HG03460 (cell line): ENCODE measurements at regions not wholly inside any gene's neighbourhood (a gene's known extent, or its start where the extent isn't known, plus 50 kb on each side); places are given as distances from the start of the nearest gene placed in this dataset.
"Not testable (repeated sequence)": the region's sequence is repeated elsewhere in the genome, so short reads cannot be mapped to it uniquely, and the experiment has no call there.

Source experiments
- ATAC-seq: cut with Tn5 transposase; IDR thresholded peaks from one replicate; pipeline ENCODE4 v1.9.1; 2021; ENCODE audit not compliant: unreplicated experiment

DNA sequence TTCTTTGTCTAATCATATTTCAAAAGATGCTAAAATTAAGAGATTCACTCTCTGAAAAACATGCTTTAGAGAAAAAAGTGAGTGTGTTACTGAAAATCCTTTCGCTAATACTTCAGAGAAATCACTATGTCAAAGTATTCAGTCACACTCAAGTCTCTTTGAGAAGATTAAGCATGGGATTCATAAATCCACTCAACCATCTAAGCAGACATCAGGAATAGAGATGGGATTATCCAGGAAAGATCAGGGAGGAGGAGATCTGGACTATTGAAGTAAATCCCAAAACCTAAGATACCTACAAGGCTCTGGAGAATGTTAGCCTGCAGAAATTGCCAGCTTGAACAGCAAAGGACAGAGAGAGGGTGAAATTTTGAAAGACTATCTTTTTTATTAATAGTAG lies 317.2 kb upstream of the ACO1 start:
- ATAC-seq: no peak

DNA sequence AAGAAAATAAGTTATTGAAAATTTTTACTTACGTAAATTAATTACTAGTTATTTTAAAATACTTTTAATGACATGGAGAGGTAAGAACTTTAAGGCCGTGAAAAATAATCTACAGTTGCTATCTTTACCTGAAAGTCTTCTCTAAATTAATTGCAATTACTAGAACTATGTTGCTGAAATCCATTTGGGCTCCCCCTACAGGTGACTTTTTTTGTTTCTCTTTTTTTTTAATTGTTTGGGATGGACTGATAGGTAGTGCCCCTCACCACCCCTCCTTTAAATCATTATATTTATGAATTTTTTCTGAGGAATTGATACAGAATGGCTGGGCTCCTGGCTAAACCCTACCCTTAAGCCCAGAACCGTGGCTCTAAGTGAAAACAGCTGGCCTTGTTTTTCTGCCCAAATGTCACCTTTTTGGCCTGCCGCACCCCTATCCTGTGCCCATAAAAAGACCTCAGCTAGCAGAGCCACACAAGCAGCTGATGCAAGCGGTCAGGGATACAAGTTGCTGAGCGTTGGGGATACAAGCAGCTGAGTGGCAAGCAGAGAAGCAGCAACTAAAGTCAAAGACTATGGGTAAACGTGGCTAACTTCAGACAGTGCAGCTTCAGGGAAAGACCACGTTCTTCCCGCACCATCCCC lies 315.2 kb upstream of the ACO1 start:
- ATAC-seq: no peak

DNA sequence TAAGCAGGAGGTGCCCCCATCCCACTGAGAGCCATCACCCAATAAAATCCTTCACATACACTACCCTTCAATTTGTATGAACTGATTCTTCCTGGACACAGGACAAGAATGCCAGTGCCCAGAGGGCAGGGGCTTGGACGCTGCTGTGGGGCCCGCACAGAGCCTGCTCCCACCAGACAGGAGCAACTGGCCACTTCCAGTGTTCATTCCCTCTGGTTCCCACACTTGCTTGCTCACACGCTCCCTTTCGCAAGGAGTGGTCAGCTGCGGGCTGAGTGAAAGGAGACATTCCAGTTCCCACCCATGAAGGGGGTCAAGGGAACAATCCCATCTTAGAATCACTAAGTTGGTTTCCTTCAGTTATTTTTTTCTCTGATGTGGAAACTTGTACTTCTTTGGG lies 314.5 kb upstream of the ACO1 start:
- no peak for ATAC-seq

DNA sequence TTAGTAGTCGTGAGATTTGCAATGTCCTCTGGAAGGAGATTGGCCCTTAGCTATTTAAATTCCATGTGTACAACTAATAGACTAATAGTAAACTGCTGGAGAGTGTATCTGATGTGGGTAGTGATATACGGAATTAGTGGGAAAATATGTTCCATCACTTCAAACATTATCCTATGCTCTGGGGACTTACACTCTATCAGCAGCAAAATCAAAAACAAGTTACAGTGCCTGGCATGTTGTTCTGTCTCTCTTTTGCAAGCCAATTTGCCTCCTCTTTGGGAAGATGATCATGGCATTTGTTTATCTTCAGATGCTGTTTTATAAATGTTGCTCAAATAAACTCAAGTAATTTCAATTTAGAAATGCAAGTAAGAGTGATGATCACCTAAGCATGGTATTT lies 311.9 kb upstream of the ACO1 start:
- no peak for ATAC-seq

DNA sequence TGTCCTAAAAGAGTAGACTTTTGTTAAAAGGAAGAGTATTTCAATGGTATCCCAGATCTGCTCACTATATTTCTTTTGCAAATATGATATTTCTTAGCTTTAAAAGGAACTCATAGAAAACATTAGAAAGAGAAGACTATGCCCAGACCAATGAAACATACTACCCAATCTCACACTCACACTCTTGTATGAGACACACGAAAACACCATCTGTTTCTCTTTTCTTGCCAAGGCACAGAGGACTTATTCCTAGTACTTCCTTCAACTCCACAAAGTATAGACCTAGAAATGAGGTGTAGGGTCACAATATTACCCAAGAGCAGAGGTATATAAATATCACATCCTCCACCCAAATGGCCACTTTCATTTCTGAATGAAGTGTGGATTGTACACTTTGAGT lies 292.4 kb upstream of the ACO1 start:
- ATAC-seq: no peak

DNA sequence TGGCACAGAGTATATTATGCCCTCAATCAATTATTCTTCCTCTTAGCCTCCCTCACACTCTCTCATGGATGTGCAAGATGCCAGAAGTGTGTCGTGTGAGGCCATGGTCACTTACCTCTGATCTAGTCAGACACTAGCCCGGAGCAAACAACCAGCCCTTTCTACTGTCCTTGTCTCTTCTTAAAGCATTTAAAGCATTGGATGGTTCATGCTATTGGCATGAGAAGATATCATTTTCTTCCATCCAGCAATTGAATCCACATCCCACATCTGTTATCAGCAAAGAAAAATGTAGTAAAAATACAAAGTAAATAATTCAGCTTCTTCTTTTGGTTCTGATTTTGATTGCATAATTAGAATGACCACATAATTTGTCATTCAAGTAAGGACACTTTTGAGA lies 267.2 kb upstream of the ACO1 start:
- no peak for ATAC-seq

DNA sequence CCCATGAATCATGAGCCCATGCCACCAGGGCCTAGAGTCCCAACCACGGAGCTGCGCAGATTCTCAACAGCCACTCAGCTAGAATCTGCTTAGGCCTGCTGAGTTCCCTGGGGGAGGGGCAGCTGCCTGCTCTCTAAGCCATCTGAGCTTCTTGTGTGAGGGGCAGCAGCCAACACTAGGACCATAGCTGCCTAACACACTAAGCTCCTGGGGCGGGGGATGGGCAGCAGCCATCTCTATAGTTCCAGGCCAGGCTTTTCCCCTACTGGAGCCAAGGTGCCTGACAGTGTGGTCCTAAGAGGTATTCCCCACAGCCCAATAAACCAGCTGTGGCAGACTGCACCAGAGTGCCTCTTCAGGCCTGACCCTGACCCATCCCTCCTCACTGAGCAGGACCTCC lies 255.9 kb upstream of the ACO1 start:
- ATAC-seq: no peak

DNA sequence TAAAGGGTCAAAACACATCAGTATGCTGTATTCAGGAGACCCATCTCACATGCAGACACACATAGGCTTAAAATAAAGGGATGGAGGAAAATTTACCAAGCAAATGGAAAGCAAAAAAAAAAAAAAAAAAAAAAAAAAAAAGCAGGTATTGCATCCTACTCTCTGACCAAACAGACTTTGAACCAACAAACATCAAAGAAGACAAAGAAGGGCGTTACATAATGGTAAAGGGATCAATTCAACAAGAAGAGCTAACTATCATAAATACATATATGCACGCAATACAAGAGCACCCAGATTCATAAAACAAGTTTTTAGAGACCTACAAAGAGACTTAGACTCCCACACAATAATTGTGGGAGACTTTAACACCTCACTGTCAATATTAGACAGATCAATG lies 253.7 kb upstream of the ACO1 start:
- not testable (repeated sequence) for ATAC-seq

DNA sequence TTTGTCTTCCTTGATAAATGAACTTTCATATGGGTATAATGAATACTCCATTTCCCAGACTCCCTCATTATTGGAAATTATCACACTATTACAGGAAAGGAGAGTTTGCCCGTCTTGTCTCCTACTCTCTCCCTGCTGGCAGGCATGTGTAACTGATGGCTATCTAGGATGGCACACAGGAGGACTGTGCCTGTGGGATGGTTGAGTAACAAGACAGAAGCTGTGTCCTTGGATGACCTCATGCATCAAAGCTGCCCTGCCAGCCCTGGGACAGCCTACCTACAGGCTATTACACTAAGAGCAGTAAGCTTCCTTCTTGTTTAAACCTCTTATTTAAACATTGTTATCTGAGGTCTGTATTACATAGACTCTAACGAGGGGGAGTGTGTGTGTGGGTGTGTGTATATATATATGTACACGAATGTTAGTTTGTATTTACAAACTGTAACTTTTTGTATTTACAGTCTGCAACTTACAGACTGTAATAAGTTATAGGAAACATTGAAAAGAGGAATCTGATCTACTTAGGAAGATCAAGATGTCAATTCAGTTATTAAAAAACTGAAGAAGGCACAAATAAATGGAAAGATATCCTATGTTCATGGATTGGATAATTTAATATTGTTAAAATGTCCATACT lies 247.6 kb upstream of the ACO1 start:
- ATAC-seq: no peak

DNA sequence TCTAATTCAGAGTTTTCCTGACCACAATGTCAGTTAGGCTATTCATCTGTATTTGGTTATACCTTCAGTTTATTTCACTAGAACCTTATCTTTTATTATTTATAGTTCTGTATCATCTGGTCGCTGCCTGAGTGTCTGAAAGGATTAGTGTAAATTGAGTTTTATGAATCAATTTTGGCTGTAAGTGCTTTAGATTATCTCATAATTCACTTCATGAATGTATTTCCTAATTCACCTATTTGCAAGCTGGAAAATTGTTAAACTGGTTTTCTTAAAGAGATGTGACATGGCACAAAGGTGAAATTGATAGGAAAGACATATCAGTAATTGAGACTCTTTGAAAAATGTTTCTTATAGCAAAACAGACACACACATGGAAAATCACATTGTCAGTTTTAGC lies 242.4 kb upstream of the ACO1 start:
- ATAC-seq: no peak

DNA sequence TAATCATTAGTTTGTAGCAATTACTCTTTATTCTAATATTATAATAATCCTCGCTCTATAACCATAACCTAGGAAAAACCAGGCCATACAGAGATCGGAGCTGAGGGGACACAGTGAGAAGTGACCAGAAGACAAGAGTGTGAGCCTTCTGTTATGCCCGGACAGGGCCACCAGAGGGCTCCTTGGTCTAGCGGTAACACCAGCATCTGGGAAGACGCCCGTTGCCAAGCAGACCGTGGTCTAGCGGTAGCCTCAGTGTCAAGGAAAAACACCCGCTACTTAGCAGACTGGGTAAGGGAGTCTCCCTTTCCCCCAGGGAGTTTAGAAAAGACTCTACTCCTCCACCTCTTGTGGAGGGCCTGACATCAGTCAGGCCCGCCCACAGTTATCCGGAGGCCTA lies 235.9 kb upstream of the ACO1 start:
- not testable (repeated sequence) for ATAC-seq

DNA sequence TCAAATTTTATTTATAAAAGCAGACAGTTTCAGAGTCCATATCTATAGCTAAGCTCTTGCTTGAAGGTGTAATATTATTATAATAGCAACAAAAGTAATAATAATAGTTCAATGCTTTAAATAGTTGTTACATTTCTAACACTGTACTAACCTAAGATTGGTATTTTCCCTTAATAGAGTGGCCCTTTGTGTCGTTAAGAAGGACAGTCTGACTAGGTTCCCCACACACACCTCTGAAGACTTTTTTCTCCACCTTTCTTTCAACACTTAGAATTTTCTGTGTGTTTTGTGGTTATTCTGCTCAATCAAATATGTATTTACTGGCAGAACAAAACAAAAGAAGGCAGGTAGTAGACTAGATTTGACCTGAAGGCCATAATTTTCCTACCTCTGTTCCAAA lies 223.2 kb upstream of the ACO1 start:
- peak; percentile 16 for ATAC-seq

DNA sequence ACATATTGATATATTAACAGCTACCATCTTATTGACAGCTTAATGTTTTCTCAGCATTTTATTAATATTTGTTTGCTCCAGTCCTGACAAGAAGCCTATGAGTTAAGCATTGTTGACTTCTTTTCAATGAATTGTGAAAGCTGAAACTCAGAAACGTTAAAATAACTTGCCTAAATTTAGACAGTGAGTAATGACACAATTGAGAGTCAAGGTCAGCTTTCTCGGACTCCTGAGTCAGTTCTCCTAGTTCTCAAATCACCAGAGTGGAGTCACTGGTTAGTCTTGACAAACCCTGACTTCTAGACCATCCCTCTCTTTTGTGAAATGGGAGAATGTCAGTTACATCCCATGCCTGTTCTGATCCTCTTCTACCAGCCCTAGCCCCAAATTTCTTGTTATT lies 222.7 kb upstream of the ACO1 start:
- peak; percentile 63 for ATAC-seq

DNA sequence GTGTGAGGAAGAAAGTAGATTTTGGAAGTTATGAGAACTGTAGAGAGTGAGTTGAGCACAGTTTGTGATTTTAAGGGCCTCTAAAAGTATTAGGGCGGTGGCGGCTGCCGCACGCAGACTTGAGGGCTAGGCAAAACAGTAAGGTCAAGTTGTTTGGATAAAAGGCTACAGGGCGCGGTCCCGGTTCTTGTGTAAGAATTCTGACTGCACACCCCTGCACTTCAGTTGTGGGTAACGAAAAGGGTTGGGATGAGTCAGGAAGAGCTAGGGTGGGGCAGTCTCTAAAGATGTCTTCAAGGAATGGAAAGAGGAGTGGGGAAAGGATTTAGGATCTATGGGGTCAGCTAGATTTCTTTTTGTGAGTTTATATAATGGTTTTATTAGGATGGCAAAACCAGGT lies 218.1 kb upstream of the ACO1 start:
- ATAC-seq: not testable (repeated sequence)

DNA sequence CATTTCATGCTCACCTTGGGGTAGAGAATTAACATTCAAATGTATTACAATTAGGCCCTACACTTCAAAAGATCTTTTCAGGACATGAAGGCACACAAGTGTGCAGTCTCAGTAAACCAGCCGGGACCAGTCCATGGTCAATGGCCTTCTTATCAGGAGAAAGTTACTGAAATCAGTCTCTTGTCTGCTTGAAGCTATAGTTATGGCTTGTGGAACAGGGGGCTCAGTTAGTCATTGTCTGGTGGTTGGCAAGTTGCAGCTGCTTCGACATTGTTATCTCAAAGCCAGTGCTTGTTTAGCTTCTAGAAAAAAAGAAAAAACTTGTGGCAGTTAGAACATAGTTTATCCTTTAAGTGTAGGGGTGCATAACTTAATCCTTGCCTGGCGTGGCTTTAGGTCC lies 213.1 kb upstream of the ACO1 start:
- no peak for ATAC-seq

DNA sequence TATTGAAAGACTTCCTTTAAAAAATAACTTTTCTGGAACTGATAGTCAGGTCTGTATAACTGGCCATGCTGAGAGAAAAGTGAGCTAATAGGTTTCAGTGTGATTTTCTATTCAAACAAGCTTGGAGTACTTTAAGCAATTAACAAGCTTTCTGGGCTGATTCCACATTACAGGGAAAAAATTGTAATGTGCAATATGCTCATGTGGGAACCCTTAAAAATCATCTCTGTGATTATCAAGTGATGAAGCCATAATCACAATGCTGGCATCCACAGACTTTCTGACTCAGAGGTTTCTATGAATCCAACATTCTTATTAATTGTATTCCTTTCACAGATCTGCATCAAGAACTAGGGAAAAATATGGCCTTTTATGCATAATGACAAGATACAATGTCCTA lies 212.2 kb upstream of the ACO1 start:
- ATAC-seq: no peak

DNA sequence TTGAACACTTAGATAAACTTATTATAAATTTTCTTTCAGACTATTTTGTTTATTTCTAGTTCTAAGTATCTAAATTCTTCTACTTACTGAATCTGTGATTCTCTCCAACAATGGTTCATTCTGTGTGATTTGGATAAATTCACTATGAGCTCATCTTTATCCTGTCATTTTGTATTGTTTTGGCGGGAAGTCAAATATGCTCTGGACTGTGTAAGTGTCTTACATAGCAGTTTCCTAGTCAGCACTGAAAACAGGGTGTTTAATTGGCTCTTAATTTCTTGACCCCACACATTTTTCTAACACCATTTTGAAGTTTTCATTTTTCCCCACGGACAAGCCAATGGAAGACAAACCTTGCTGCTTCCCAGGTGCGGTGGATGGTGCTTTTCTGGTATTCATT lies 207.0 kb upstream of the ACO1 start:
- ATAC-seq: no peak

DNA sequence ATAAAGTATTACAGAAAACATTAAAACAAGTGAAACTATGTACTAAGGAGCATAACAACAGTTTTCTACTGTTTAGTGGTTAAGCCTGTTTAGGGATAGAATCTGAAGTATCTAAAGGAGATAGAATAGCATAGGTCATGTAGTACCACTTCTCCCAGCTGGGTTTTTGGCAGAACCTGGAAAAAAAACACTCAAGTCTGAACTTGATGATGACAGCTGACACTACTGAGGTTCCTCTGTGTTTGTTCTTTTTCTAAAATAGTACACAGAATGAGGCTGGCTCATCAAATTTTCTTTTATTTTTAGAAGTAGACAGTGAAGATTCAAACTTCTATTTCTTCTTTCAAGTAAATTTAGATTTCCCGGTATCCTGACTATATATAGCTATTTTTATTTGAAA lies 203.8 kb upstream of the ACO1 start:
- ATAC-seq: no peak

DNA sequence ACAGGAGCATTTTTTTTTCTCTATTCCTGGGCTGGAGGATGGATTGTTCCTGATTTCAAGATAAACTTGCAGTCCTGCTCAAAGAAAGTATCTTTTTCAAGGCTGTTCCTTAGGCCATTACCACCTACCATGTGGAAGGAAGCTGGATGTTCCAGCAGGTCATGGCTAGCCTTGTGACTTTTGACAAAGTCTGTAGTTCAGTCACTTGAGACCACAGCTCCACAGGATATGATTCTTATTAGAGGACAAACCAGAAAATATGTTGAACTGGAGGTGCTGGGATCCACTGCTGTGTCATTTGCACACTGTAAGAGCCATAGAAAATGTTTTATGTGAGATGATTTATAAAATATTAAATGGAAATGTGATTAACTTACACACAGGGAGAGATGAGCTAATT lies 184.2 kb upstream of the ACO1 start:
- ATAC-seq: no peak

DNA sequence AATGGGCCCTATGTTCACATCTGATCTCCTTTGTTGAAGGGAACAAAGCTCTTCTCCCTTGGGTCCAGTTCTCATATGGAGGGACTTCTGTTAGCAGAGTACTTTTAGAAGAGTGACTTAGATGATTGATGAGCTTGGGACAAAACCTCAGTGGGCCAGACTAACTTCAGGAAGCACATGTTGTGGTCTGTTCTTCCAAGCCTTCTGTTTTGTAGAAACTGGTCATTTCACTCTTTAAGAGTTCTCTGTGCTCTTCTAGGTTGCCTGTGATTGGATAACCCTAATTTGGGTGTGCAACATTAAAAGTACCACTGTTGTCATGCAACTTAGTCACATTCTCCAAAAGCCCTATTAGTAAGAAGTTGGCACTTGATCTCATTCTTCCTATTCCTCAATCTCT lies 183.5 kb upstream of the ACO1 start:
- ATAC-seq: no peak

DNA sequence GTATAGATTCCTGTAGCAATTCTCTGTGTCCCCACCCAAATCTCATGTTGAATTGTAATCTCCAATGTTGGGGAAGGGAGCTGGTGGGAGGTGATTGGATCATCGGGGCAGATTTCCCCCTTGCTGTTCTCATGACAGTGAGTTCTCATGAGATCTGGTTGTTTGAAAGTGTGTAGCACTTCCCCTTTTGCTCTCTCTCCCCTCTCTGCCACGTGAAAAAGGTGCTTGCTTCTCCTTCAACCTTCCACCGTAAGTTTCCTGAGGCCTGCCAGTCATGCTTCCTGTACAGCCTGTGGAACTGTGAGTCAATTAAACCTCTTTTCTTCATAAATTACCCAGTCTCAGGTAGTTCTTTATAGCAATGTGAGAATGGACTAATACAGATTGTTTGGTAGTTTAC lies 175.3 kb upstream of the ACO1 start:
- not testable (repeated sequence) for ATAC-seq

DNA sequence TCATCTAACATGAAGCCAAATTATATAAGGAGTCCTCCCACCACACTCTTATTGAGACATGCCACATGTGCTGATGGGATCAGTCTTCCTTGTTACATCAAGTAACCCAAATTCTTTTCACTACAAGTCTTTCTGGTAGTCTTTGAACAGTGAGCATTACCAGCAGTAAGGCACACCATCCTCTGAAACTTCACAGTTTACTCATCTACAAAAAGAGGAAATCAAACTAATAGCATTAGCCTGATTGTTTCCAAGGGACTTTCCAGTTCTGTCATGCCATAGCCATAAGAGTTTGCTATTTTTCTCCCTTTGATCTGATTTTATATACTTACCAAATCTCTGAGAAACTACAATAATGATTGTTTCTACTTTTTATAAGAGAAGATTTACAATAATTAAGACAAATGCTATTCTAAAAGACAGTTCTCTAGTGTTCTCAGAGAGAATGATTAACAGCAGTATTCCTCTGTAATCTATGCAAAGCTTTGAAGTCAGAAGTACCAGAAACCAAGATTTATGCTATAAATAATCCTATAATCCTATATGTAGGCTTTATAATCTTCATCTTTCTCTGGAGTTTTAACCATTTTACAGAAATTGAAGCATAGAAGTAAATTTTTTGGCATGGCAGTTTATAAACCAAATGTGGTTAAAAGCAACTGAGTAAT lies 166.2 kb upstream of the ACO1 start:
- ATAC-seq: peak; percentile 99

DNA sequence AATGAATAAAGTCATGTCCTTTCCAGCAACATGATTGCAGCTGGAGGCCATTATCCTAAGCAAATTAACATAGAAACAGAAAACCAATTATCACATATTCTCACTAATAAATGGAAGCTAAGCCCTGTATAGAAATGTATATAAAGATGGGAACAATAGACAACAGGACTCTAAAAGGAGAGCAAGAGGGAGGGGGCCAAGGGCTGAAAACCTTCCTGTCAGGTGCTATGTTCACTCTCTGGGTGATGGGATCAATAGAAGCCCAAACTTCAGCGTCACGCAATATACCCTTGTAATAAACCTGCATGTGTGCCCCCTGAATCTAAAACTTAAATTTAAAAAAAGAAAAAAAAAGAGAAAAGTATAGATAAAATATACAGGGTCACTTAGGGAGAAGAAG lies 163.7 kb upstream of the ACO1 start:
- no peak for ATAC-seq
